Kidney capillary endothelial cell (primary cell): ENCODE measurements at regions not wholly inside any gene's neighbourhood (a gene's known extent, or its start where the extent isn't known, plus 50 kb on each side); places are given as distances from the start of the nearest gene placed in this dataset.
A peak's percentile ranks its signal among the peaks of the same experiment; 100 is the strongest.

Source experiments
- DNase-seq: peaks from one replicate; pipeline ENCODE4 v3.0.0-alpha.2; 2018; ENCODE audit warnings: low spot score

GRCh38 chr6:43917878-43918382 lies 147.9 kb downstream of the VEGFA start:
- no peak for DNase-seq

GRCh38 chr6:43916924-43917877 lies 147.2 kb downstream of the VEGFA start:
- no peak for DNase-seq

GRCh38 chr6:43915986-43916923 lies 146.2 kb downstream of the VEGFA start:
- no peak for DNase-seq

- no peak for DNase-seq
Observed at GRCh38 chr6:43915208-43915869, 145.3 kb downstream of the VEGFA start.

- DNase-seq: no peak
Observed at GRCh38 chr6:43914272-43915147, 144.5 kb downstream of the VEGFA start.

- peak; percentile 44 for DNase-seq
Observed at GRCh38 chr6:43913375-43914271, 143.6 kb downstream of the VEGFA start.

- DNase-seq: no peak
Observed at GRCh38 chr6:43912598-43913371, 142.8 kb downstream of the VEGFA start.

GRCh38 chr6:43912116-43912577 lies 142.1 kb downstream of the VEGFA start:
- no peak for DNase-seq

- no peak for DNase-seq
Observed at GRCh38 chr6:43911354-43912115, 141.5 kb downstream of the VEGFA start.

GRCh38 chr6:43910638-43911353 lies 140.8 kb downstream of the VEGFA start:
- DNase-seq: no peak

GRCh38 chr6:43910149-43910637 lies 140.2 kb downstream of the VEGFA start:
- DNase-seq: no peak

GRCh38 chr6:43909474-43910148 lies 139.6 kb downstream of the VEGFA start:
- DNase-seq: no peak

GRCh38 chr6:43907789-43908472 lies 137.9 kb downstream of the VEGFA start:
- DNase-seq: no peak

- DNase-seq: no peak
Observed at GRCh38 chr6:43907312-43907711, 137.3 kb downstream of the VEGFA start.

- DNase-seq: peak; percentile 16
Observed at GRCh38 chr6:43904311-43905123, 134.5 kb downstream of the VEGFA start.
